ENCODE measurements at regions not wholly inside any gene's neighbourhood (a gene's known extent, or its start where the extent isn't known, plus 50 kb on each side); places are given as distances from the start of the nearest gene placed in this dataset.

GRCh38 chr9:90090997-90091396, 486.2 kb downstream of the GADD45G start:
- no peak for TF ChIP-seq RAD21 (conservative IDR thresholded peaks at IDR 0.05)
- no peak for TF ChIP-seq EP300 (conservative IDR thresholded peaks at IDR 0.05; ENCODE audit: poor library complexity, severe bottlenecking)
- no peak for TF ChIP-seq POLR2AphosphoS5 (IDR thresholded peaks at IDR 0.05)
- TF ChIP-seq, protein P1, sequence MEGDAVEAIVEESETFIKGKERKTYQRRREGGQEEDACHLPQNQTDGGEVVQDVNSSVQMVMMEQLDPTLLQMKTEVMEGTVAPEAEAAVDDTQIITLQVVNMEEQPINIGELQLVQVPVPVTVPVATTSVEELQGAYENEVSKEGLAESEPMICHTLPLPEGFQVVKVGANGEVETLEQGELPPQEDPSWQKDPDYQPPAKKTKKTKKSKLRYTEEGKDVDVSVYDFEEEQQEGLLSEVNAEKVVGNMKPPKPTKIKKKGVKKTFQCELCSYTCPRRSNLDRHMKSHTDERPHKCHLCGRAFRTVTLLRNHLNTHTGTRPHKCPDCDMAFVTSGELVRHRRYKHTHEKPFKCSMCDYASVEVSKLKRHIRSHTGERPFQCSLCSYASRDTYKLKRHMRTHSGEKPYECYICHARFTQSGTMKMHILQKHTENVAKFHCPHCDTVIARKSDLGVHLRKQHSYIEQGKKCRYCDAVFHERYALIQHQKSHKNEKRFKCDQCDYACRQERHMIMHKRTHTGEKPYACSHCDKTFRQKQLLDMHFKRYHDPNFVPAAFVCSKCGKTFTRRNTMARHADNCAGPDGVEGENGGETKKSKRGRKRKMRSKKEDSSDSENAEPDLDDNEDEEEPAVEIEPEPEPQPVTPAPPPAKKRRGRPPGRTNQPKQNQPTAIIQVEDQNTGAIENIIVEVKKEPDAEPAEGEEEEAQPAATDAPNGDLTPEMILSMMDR (IDR thresholded peaks at IDR 0.05; ENCODE audit: poor library complexity, severe bottlenecking): no peak
- no peak for TF ChIP-seq MXI1 (conservative IDR thresholded peaks at IDR 0.05; ENCODE audit: poor library complexity, severe bottlenecking)
- no peak for TF ChIP-seq TAF1 (IDR thresholded peaks at IDR 0.05; ENCODE audit: low read depth)
- TF ChIP-seq REST (IDR thresholded peaks at IDR 0.05; ENCODE audit: borderline replicate concordance): no peak
- no peak for TF ChIP-seq EZH2 (IDR thresholded peaks at IDR 0.05; ENCODE audit: borderline replicate concordance, insufficient read depth, low read length, poor library complexity, severe bottlenecking)
- TF ChIP-seq SMC3 (conservative IDR thresholded peaks at IDR 0.05; ENCODE audit: poor library complexity): no peak
- Histone ChIP-seq H3K4me3 (ENCODE audit: low read length) (no peak overlapping the region), H3K9me3 (ENCODE audit: low read length) (no peaks in the 10 kb centered on the region), H3K27ac (ENCODE audit: low read length) (no peak overlapping the region), H3K9ac (ENCODE audit: low read length) (no peak overlapping the region), H4K20me1 (ENCODE audit: insufficient read depth) (no peaks in the 10 kb centered on the region), H3K4me2 (ENCODE audit: low read length) (no peak overlapping the region), H2AFZ (ENCODE audit: low read depth, low read length) (no peak overlapping the region), H3K27me3 (ENCODE audit: insufficient read depth, low read depth, low read length) (no peaks in the 10 kb centered on the region), H3K9me2 (ENCODE audit: insufficient read depth, low read length) (no peaks in the 10 kb centered on the region), H3K79me2 (replicated peaks; ENCODE audit: insufficient read depth, low read length) (no peaks in the 10 kb centered on the region), H3F3A (ENCODE audit: insufficient read depth, low read length, poor library complexity, severe bottlenecking) (peaks cover 7% of the 10 kb centered on the region), H3K36me3 (ENCODE audit: insufficient read depth, low read length) (no peaks in the 10 kb centered on the region)

GRCh38 chr9:90092508-90092907, 487.7 kb downstream of the GADD45G start:
- no peak overlapping the region for H3K4me3 ChIP-seq (ENCODE audit: low read length)
- H3K4me2 ChIP-seq (ENCODE audit: low read length): no peak overlapping the region
- H3K27ac ChIP-seq (ENCODE audit: low read length): no peak overlapping the region
- H4K20me1 ChIP-seq (ENCODE audit: insufficient read depth): no peaks in the 10 kb centered on the region
- no peaks in the 10 kb centered on the region for H3K79me2 ChIP-seq (replicated peaks; ENCODE audit: insufficient read depth, low read length)
- no peaks in the 10 kb centered on the region for H3K9me3 ChIP-seq (ENCODE audit: low read length)
- TF ChIP-seq RAD21 (conservative IDR thresholded peaks at IDR 0.05) (no peak), REST (IDR thresholded peaks at IDR 0.05; ENCODE audit: borderline replicate concordance) (no peak), MXI1 (conservative IDR thresholded peaks at IDR 0.05; ENCODE audit: poor library complexity, severe bottlenecking) (no peak), EZH2 (IDR thresholded peaks at IDR 0.05; ENCODE audit: borderline replicate concordance, insufficient read depth, low read length, poor library complexity, severe bottlenecking) (no peak), TAF1 (IDR thresholded peaks at IDR 0.05; ENCODE audit: low read depth) (no peak), POLR2AphosphoS5 (IDR thresholded peaks at IDR 0.05) (no peak), SMC3 (conservative IDR thresholded peaks at IDR 0.05; ENCODE audit: poor library complexity) (no peak), EP300 (conservative IDR thresholded peaks at IDR 0.05; ENCODE audit: poor library complexity, severe bottlenecking) (no peak)
- TF ChIP-seq, protein P1 (IDR thresholded peaks at IDR 0.05; ENCODE audit: poor library complexity, severe bottlenecking): no peak
- H3K9me2 ChIP-seq (ENCODE audit: insufficient read depth, low read length): no peaks in the 10 kb centered on the region
- H3K27me3 ChIP-seq (ENCODE audit: insufficient read depth, low read depth, low read length): no peaks in the 10 kb centered on the region
- H3K36me3 ChIP-seq (ENCODE audit: insufficient read depth, low read length): no peaks in the 10 kb centered on the region
- H3F3A ChIP-seq (ENCODE audit: insufficient read depth, low read length, poor library complexity, severe bottlenecking): peaks cover 7% of the 10 kb centered on the region
- no peak overlapping the region for H3K9ac ChIP-seq (ENCODE audit: low read length)
- no peak overlapping the region for H2AFZ ChIP-seq (ENCODE audit: low read depth, low read length)
